ENCODE measurements at regions not wholly inside any gene's neighbourhood (a gene's known extent, or its start where the extent isn't known, plus 50 kb on each side); places are given as distances from the start of the nearest gene placed in this dataset.

GRCh38 chr12:131527092-131527491 lies 183.8 kb upstream of the SFSWAP start:
- intact Hi-C loops (cut with micrococcal nuclease; ENCODE audit: unreplicated experiment): no loop called here
- H3K27ac ChIP-seq (ENCODE audit: low read depth, low read length, poor library complexity, severe bottlenecking): no peak overlapping the region
- ChIA-PET POLR2A (ENCODE audit: low non-redundant PET) (no interaction called here), CTCF (no interaction called here)
- no peak overlapping the region for H3K4me3 ChIP-seq (ENCODE audit: low read depth, low read length, poor library complexity, severe bottlenecking)
- DNase-seq (ENCODE audit: low spot score): no peak
- H3K36me3 ChIP-seq (ENCODE audit: insufficient read depth, low read length, poor library complexity, severe bottlenecking): no peaks in the 10 kb centered on the region
- no peaks in the 10 kb centered on the region for H3K9me3 ChIP-seq (ENCODE audit: low read depth, low read length, poor library complexity, severe bottlenecking)
- TF ChIP-seq CTCF (conservative IDR thresholded peaks at IDR 0.05; ENCODE audit: low read depth, low read length) (no peak), EZH2 (IDR thresholded peaks at IDR 0.05; ENCODE audit: borderline replicate concordance, low read depth, low read length, poor library complexity, severe bottlenecking) (no peak)
- H3K4me1 ChIP-seq (ENCODE audit: insufficient read depth, low read length, poor library complexity, severe bottlenecking): no peaks in the 10 kb centered on the region
- peaks cover 29% of the 10 kb centered on the region for H3K27me3 ChIP-seq (replicated peaks; ENCODE audit: insufficient read depth, low read depth, low read length, poor library complexity)
- no TSS peak for BruUV-seq (replicated peaks)

- Histone ChIP-seq H3K4me3 (ENCODE audit: low read depth, low read length, poor library complexity, severe bottlenecking) (no peak overlapping the region), H3K27me3 (replicated peaks; ENCODE audit: insufficient read depth, low read depth, low read length, poor library complexity) (peaks cover 34% of the 10 kb centered on the region), H3K27ac (ENCODE audit: low read depth, low read length, poor library complexity, severe bottlenecking) (no peak overlapping the region), H3K9me3 (ENCODE audit: low read depth, low read length, poor library complexity, severe bottlenecking) (no peaks in the 10 kb centered on the region), H3K36me3 (ENCODE audit: insufficient read depth, low read length, poor library complexity, severe bottlenecking) (no peaks in the 10 kb centered on the region), H3K4me1 (ENCODE audit: insufficient read depth, low read length, poor library complexity, severe bottlenecking) (no peaks in the 10 kb centered on the region)
- BruUV-seq (replicated peaks): no TSS peak
- TF ChIP-seq EZH2 (IDR thresholded peaks at IDR 0.05; ENCODE audit: borderline replicate concordance, low read depth, low read length, poor library complexity, severe bottlenecking) (no peak), CTCF (conservative IDR thresholded peaks at IDR 0.05; ENCODE audit: low read depth, low read length) (no peak)
- intact Hi-C loops (cut with micrococcal nuclease; ENCODE audit: unreplicated experiment): no loop called here
- ChIA-PET POLR2A (ENCODE audit: low non-redundant PET) (no interaction called here), CTCF (no interaction called here)
- no peak for DNase-seq (ENCODE audit: low spot score)
These were observed 183.2 kb upstream of the SFSWAP start for GRCh38 chr12:131527736-131528135.

GRCh38 chr12:131528144-131528543 lies 182.7 kb upstream of the SFSWAP start:
- H3K36me3 ChIP-seq (ENCODE audit: insufficient read depth, low read length, poor library complexity, severe bottlenecking): no peaks in the 10 kb centered on the region
- TF ChIP-seq CTCF (conservative IDR thresholded peaks at IDR 0.05; ENCODE audit: low read depth, low read length) (no peak), EZH2 (IDR thresholded peaks at IDR 0.05; ENCODE audit: borderline replicate concordance, low read depth, low read length, poor library complexity, severe bottlenecking) (no peak)

More at GRCh38 chr12:131528144-131528543, 182.7 kb upstream of the SFSWAP start:
- ChIA-PET CTCF (no interaction called here), POLR2A (ENCODE audit: low non-redundant PET) (no interaction called here)
- no peak overlapping the region for H3K27ac ChIP-seq (ENCODE audit: low read depth, low read length, poor library complexity, severe bottlenecking)
- BruUV-seq (replicated peaks): no TSS peak
- intact Hi-C loops (cut with micrococcal nuclease; ENCODE audit: unreplicated experiment): no loop called here
- H3K4me3 ChIP-seq (ENCODE audit: low read depth, low read length, poor library complexity, severe bottlenecking): no peak overlapping the region
- DNase-seq (ENCODE audit: low spot score): no peak
- no peaks in the 10 kb centered on the region for H3K9me3 ChIP-seq (ENCODE audit: low read depth, low read length, poor library complexity, severe bottlenecking)
- no peaks in the 10 kb centered on the region for H3K4me1 ChIP-seq (ENCODE audit: insufficient read depth, low read length, poor library complexity, severe bottlenecking)
- peaks cover 37% of the 10 kb centered on the region for H3K27me3 ChIP-seq (replicated peaks; ENCODE audit: insufficient read depth, low read depth, low read length, poor library complexity)
